PFSK-1 (cell line): ENCODE measurements at regions not wholly inside any gene's neighbourhood (a gene's known extent, or its start where the extent isn't known, plus 50 kb on each side); places are given as distances from the start of the nearest gene placed in this dataset.

Experiments
- FOXP2 ChIP-seq: optimal IDR thresholded peaks from 2 replicates; pipeline ENCODE3; 2011; ENCODE audit warnings: borderline replicate concordance, control low read depth, inconsistent platforms; ENCODE audit not compliant: insufficient read depth; ENCODE audit errors: extremely low read length, extremely low read depth
- POLR2AphosphoS5 ChIP-seq: IDR thresholded peaks from 2 replicates; pipeline ENCODE4 v1.6.1; 2012; ENCODE audit warnings: low read depth, mild to moderate bottlenecking, control low read depth, low read length, moderate library complexity
- REST ChIP-seq, 2 experiments: IDR thresholded peaks; 2 replicates each; pipeline versions ENCODE4 v1.6.1 to v1.8.0; 2011 to 2012; ENCODE audit warnings: low read depth in 2 of 2, low read length in 2 of 2, control low read depth in 1 of 2, inconsistent platforms in 1 of 2, mild to moderate bottlenecking in 1 of 2, moderate library complexity in 1 of 2; ENCODE audit not compliant: insufficient read depth in 1 of 2
- SIN3A ChIP-seq: IDR thresholded peaks from 2 replicates; pipeline ENCODE4 v1.6.1; 2012; ENCODE audit warnings: mild to moderate bottlenecking, low read length, moderate library complexity, borderline replicate concordance; ENCODE audit not compliant: insufficient read depth
- TAF1 ChIP-seq: IDR thresholded peaks from 2 replicates; pipeline ENCODE4 v1.6.1; 2012; ENCODE audit warnings: low read length, control low read depth, borderline replicate concordance; ENCODE audit not compliant: insufficient read depth

- no peak for TF ChIP-seq REST (IDR thresholded peaks at IDR 0.05; ENCODE audit: insufficient read depth in 1 of 2, low read depth in 2 of 2, low read length in 2 of 2)
- TF ChIP-seq FOXP2 = no peak
- TF ChIP-seq POLR2AphosphoS5 = no peak
- no peak for TF ChIP-seq TAF1
- TF ChIP-seq SIN3A = no peak
Measured at GRCh38 chr13:66234159-66234558, 996.0 kb downstream of the PCDH9 start.
